DOHH2 (cell line): ENCODE measurements at regions not wholly inside any gene's neighbourhood (a gene's known extent, or its start where the extent isn't known, plus 50 kb on each side); places are given as distances from the start of the nearest gene placed in this dataset.

Source experiments
- CTCF ChIP-seq: fragments of 200-600 bp; sonication (generic); IDR thresholded peaks from one replicate; pipeline ENCODE4 v1.5.1; 2014; ENCODE audit warnings: antibody characterized with exemption, mild to moderate bottlenecking, low read depth, low read length; ENCODE audit not compliant: poor library complexity, severe bottlenecking
- EZH2phosphoT487 ChIP-seq: fragments of 200-600 bp; sonication (generic); IDR thresholded peaks from 2 replicates; pipeline ENCODE4 v1.6.1; 2017; ENCODE audit warnings: borderline replicate concordance, mild to moderate bottlenecking, antibody characterized with exemption, low read length, moderate library complexity, mixed read lengths

GRCh38 chr12:92546259-92546634, 156.5 kb upstream of the PLEKHG7 start:
- TF ChIP-seq CTCF = no peak
- no peak for TF ChIP-seq EZH2phosphoT487
